ENCODE measurements at regions not wholly inside any gene's neighbourhood (a gene's known extent, or its start where the extent isn't known, plus 50 kb on each side); places are given as distances from the start of the nearest gene placed in this dataset.

GRCh38 chr14:104277416-104278213 lies 139.2 kb downstream of the KIF26A start:
- Mint-ChIP-seq H3K4me1 (peaks cover 0 to 4% (median 0%) of the 10 kb centered on the region in 7 donors), H3K27me3 (peaks cover 0 to 19% (median 10%) of the 10 kb centered on the region in 5 donors), H3K36me3 (no peaks in the 10 kb centered on the region), H3K27ac (peak overlapping the region in 1 of 9 donors; percentile 8), H3K4me3 (no peak overlapping the region), H3K9me3 (no peaks in the 10 kb centered on the region)
- no peaks in the 10 kb centered on the region for H3K4me1 ChIP-seq (ENCODE audit: control insufficient read depth in 2 of 2, insufficient read depth in 2 of 2, low read length in 2 of 2)
- ChIA-PET POLR2A (no interaction called here), CTCF (no interaction called here)
- no peaks in the 10 kb centered on the region for H3K27me3 ChIP-seq (ENCODE audit: control insufficient read depth in 2 of 2, insufficient read depth in 2 of 2, low read length in 2 of 2)
- H3K9me3 ChIP-seq (ENCODE audit: control insufficient read depth in 2 of 3, low read length in 3 of 3): no peaks in the 10 kb centered on the region
- no peaks in the 10 kb centered on the region for H3K36me3 ChIP-seq (ENCODE audit: control insufficient read depth in 2 of 3, insufficient read depth in 3 of 3, low read length in 3 of 3)
- no peak for ATAC-seq
- no peak overlapping the region for H3K27ac ChIP-seq (ENCODE audit: low read depth, low read length)
- peak in 1 of 9 donors; percentile 3 for DNase-seq
- no peak overlapping the region for H3K4me3 ChIP-seq (ENCODE audit: low read length)
- intact Hi-C loops (cut with micrococcal nuclease): no loop called here

GRCh38 chr14:104278214-104278534 lies 139.8 kb downstream of the KIF26A start:
- H3K36me3 ChIP-seq (ENCODE audit: control insufficient read depth in 2 of 3, insufficient read depth in 3 of 3, low read length in 3 of 3): no peaks in the 10 kb centered on the region
- POLR2A ChIA-PET: no interaction called here
- H3K4me3 Mint-ChIP-seq: no peak overlapping the region
- ATAC-seq (no peak), DNase-seq (no peak)
- no peaks in the 10 kb centered on the region for H3K36me3 Mint-ChIP-seq
- no peak overlapping the region for H3K27ac Mint-ChIP-seq
- H3K27me3 ChIP-seq (ENCODE audit: control insufficient read depth in 2 of 2, insufficient read depth in 2 of 2, low read length in 2 of 2): no peaks in the 10 kb centered on the region
- no peak overlapping the region for H3K4me3 ChIP-seq (ENCODE audit: low read length)
- no peaks in the 10 kb centered on the region for H3K4me1 ChIP-seq (ENCODE audit: control insufficient read depth in 2 of 2, insufficient read depth in 2 of 2, low read length in 2 of 2)
- H3K4me1 Mint-ChIP-seq: peaks cover 0 to 4% (median 0%) of the 10 kb centered on the region in 7 donors
- peaks cover 0 to 19% (median 10%) of the 10 kb centered on the region in 5 donors for H3K27me3 Mint-ChIP-seq
- H3K27ac ChIP-seq (ENCODE audit: low read depth, low read length): no peak overlapping the region
- CTCF ChIA-PET: no interaction called here
- no peaks in the 10 kb centered on the region for H3K9me3 ChIP-seq (ENCODE audit: control insufficient read depth in 2 of 3, low read length in 3 of 3)
- intact Hi-C loops (cut with micrococcal nuclease): no loop called here
- H3K9me3 Mint-ChIP-seq: no peaks in the 10 kb centered on the region

- H3K27ac Mint-ChIP-seq: no peak overlapping the region
- H3K36me3 Mint-ChIP-seq: no peaks in the 10 kb centered on the region
- H3K4me1 Mint-ChIP-seq: peaks cover 0 to 4% (median 0%) of the 10 kb centered on the region in 7 donors
- Histone ChIP-seq H3K4me3 (ENCODE audit: low read length) (no peak overlapping the region), H3K27ac (ENCODE audit: low read depth, low read length) (no peak overlapping the region), H3K4me1 (ENCODE audit: control insufficient read depth in 2 of 2, insufficient read depth in 2 of 2, low read length in 2 of 2) (no peaks in the 10 kb centered on the region), H3K9me3 (ENCODE audit: control insufficient read depth in 2 of 3, low read length in 3 of 3) (no peaks in the 10 kb centered on the region), H3K36me3 (ENCODE audit: control insufficient read depth in 2 of 3, insufficient read depth in 3 of 3, low read length in 3 of 3) (no peaks in the 10 kb centered on the region), H3K27me3 (ENCODE audit: control insufficient read depth in 2 of 2, insufficient read depth in 2 of 2, low read length in 2 of 2) (no peaks in the 10 kb centered on the region)
- ATAC-seq (no peak), DNase-seq (peak in 1 of 9 donors; percentile 3)
- no peaks in the 10 kb centered on the region for H3K9me3 Mint-ChIP-seq
- H3K27me3 Mint-ChIP-seq: peaks cover 0 to 19% (median 10%) of the 10 kb centered on the region in 5 donors
- intact Hi-C loops (cut with micrococcal nuclease): no loop called here
- no peak overlapping the region for H3K4me3 Mint-ChIP-seq
- CTCF ChIA-PET: no interaction called here
- POLR2A ChIA-PET: no interaction called here
These were observed 141.9 kb downstream of the KIF26A start for GRCh38 chr14:104280085-104280901.

- DNase-seq (peak in 1 of 9 donors; percentile 2), ATAC-seq (no peak)
- H3K9me3 Mint-ChIP-seq: no peaks in the 10 kb centered on the region
- intact Hi-C loops (cut with micrococcal nuclease): no loop called here
- CTCF ChIA-PET: no interaction called here
- no peaks in the 10 kb centered on the region for H3K36me3 ChIP-seq (ENCODE audit: control insufficient read depth in 2 of 3, insufficient read depth in 3 of 3, low read length in 3 of 3)
- H3K27me3 ChIP-seq (ENCODE audit: control insufficient read depth in 2 of 2, insufficient read depth in 2 of 2, low read length in 2 of 2): no peaks in the 10 kb centered on the region
- no peaks in the 10 kb centered on the region for H3K4me1 ChIP-seq (ENCODE audit: control insufficient read depth in 2 of 2, insufficient read depth in 2 of 2, low read length in 2 of 2)
- H3K27ac ChIP-seq (ENCODE audit: low read depth, low read length): no peak overlapping the region
- POLR2A ChIA-PET: no interaction called here
- peaks cover 0 to 4% (median 0%) of the 10 kb centered on the region in 7 donors for H3K4me1 Mint-ChIP-seq
- no peak overlapping the region for H3K27ac Mint-ChIP-seq
- H3K27me3 Mint-ChIP-seq: peaks cover 0 to 19% (median 10%) of the 10 kb centered on the region in 5 donors
- H3K9me3 ChIP-seq (ENCODE audit: control insufficient read depth in 2 of 3, low read length in 3 of 3): no peaks in the 10 kb centered on the region
- H3K36me3 Mint-ChIP-seq: no peaks in the 10 kb centered on the region
- H3K4me3 ChIP-seq (ENCODE audit: low read length): no peak overlapping the region
- H3K4me3 Mint-ChIP-seq: no peak overlapping the region
These were observed 142.7 kb downstream of the KIF26A start for GRCh38 chr14:104280902-104281767.

GRCh38 chr14:104281768-104282301 lies 143.4 kb downstream of the KIF26A start:
- Mint-ChIP-seq H3K27me3 (peaks cover 0 to 17% (median 8%) of the 10 kb centered on the region in 5 donors), H3K27ac (no peak overlapping the region), H3K36me3 (no peaks in the 10 kb centered on the region), H3K4me3 (no peak overlapping the region), H3K4me1 (peaks cover 0 to 2% (median 0%) of the 10 kb centered on the region in 7 donors), H3K9me3 (no peaks in the 10 kb centered on the region)
- H3K36me3 ChIP-seq (ENCODE audit: control insufficient read depth in 2 of 3, insufficient read depth in 3 of 3, low read length in 3 of 3): no peaks in the 10 kb centered on the region
- intact Hi-C loops (cut with micrococcal nuclease): no loop called here
- ChIA-PET POLR2A (no interaction called here), CTCF (no interaction called here)
- H3K27me3 ChIP-seq (ENCODE audit: control insufficient read depth in 2 of 2, insufficient read depth in 2 of 2, low read length in 2 of 2): no peaks in the 10 kb centered on the region
- DNase-seq (peak in 1 of 9 donors; percentile 3), ATAC-seq (no peak)
- H3K4me3 ChIP-seq (ENCODE audit: low read length): no peak overlapping the region
- H3K27ac ChIP-seq (ENCODE audit: low read depth, low read length): no peak overlapping the region
- H3K9me3 ChIP-seq (ENCODE audit: control insufficient read depth in 2 of 3, low read length in 3 of 3): no peaks in the 10 kb centered on the region
- no peaks in the 10 kb centered on the region for H3K4me1 ChIP-seq (ENCODE audit: control insufficient read depth in 2 of 2, insufficient read depth in 2 of 2, low read length in 2 of 2)

- no peaks in the 10 kb centered on the region for H3K9me3 ChIP-seq (ENCODE audit: control insufficient read depth in 2 of 3, low read length in 3 of 3)
- H3K4me1 ChIP-seq (ENCODE audit: control insufficient read depth in 2 of 2, insufficient read depth in 2 of 2, low read length in 2 of 2): no peaks in the 10 kb centered on the region
- intact Hi-C loops (cut with micrococcal nuclease): no loop called here
- ChIA-PET CTCF (no interaction called here), POLR2A (no interaction called here)
- DNase-seq: no peak
- ATAC-seq: no peak
- no peaks in the 10 kb centered on the region for H3K36me3 Mint-ChIP-seq
- no peak overlapping the region for H3K4me3 ChIP-seq (ENCODE audit: low read length)
- no peak overlapping the region for H3K27ac ChIP-seq (ENCODE audit: low read depth, low read length)
- no peaks in the 10 kb centered on the region for H3K36me3 ChIP-seq (ENCODE audit: control insufficient read depth in 2 of 3, insufficient read depth in 3 of 3, low read length in 3 of 3)
- H3K4me3 Mint-ChIP-seq: no peak overlapping the region
- no peak overlapping the region for H3K27ac Mint-ChIP-seq
- H3K9me3 Mint-ChIP-seq: no peaks in the 10 kb centered on the region
- H3K27me3 ChIP-seq (ENCODE audit: control insufficient read depth in 2 of 2, insufficient read depth in 2 of 2, low read length in 2 of 2): no peaks in the 10 kb centered on the region
- peaks cover 0 to 13% (median 5%) of the 10 kb centered on the region in 5 donors for H3K27me3 Mint-ChIP-seq
- peaks cover 0 to 2% (median 0%) of the 10 kb centered on the region in 7 donors for H3K4me1 Mint-ChIP-seq
These were observed 144.2 kb downstream of the KIF26A start for GRCh38 chr14:104282332-104283196.

Data from naive thymus-derived CD4-positive, alpha-beta T cell (primary cell).